ENCODE measurements at regions not wholly inside any gene's neighbourhood (a gene's known extent, or its start where the extent isn't known, plus 50 kb on each side); places are given as distances from the start of the nearest gene placed in this dataset.

DNA sequence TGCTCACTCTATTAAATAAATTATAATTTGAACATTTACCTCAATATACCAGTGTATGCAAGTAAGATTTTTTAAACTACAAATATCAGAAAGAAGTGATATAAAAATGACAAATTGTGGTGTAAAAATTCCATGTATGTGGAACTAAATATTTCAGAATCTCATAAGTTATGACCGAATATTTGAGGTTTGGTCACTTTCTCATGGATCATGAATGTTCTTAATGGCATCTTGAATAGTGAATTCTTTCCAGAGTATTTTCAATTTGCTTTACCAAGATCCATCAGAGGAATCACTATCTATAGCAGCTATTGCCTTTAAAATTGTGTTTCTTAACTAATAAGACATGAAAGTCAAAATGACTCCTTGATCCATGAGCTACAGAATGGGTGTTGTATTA, 950.6 kb downstream of the TBC1D32 start:
- no peak overlapping the region for H3K27ac Mint-ChIP-seq
- Histone ChIP-seq H2BK15ac (ENCODE audit: low read depth, low read length) (no peak overlapping the region), H3K4ac (ENCODE audit: low read depth, low read length) (no peak overlapping the region), H3K27ac (ENCODE audit: insufficient read length, low read depth, low read length) (no peak overlapping the region), H2BK120ac (ENCODE audit: low read depth, low read length, poor library complexity, severe bottlenecking) (no peak overlapping the region), H3K23ac (ENCODE audit: insufficient read length, low read depth, low read length) (no peak overlapping the region), H3K18ac (ENCODE audit: insufficient read length, low read depth, low read length) (no peak overlapping the region), H2BK20ac (ENCODE audit: low read depth, low read length, poor library complexity, severe bottlenecking) (no peak overlapping the region), H4K5ac (ENCODE audit: insufficient read length, low read depth, low read length) (no peak overlapping the region), H3T11ph (ENCODE audit: low read length) (no peak overlapping the region), H3K79me1 (ENCODE audit: insufficient read depth, low read depth, low read length, poor library complexity, severe bottlenecking) (no peaks in the 10 kb centered on the region), H3K23me2 (ENCODE audit: insufficient read length, low read depth, low read length, poor library complexity, severe bottlenecking) (no peaks in the 10 kb centered on the region), H2BK5ac (ENCODE audit: insufficient read length, low read length) (no peak overlapping the region), H3K4me1 (ENCODE audit: insufficient read depth, low read length) (no peaks in the 10 kb centered on the region), H2BK12ac (ENCODE audit: insufficient read length, low read depth, low read length) (no peak overlapping the region), H4K8ac (replicated peaks; ENCODE audit: insufficient read length, low read depth, low read length) (no peak overlapping the region), H3K27me3 (ENCODE audit: insufficient read depth, low read length) (no peaks in the 10 kb centered on the region), H3K4me2 (ENCODE audit: insufficient read depth, insufficient read length, low read length) (no peak overlapping the region), H2AK5ac (ENCODE audit: insufficient read length, low read length) (no peak overlapping the region), H3K56ac (ENCODE audit: insufficient read length, low read depth, low read length) (no peak overlapping the region), H2AFZ (ENCODE audit: low read length) (no peak overlapping the region), H4K91ac (ENCODE audit: insufficient read length, low read depth, low read length) (no peak overlapping the region), H4K20me1 (ENCODE audit: control insufficient read depth, insufficient read depth, insufficient read length) (no peaks in the 10 kb centered on the region), H3K79me2 (ENCODE audit: insufficient read depth, low read length) (no peaks in the 10 kb centered on the region), H3K14ac (ENCODE audit: insufficient read depth, low read length) (no peak overlapping the region), H3K9ac (ENCODE audit: extremely low read depth, insufficient read length, low read length) (no peak overlapping the region), H3K9me3 (ENCODE audit: control insufficient read depth, low read depth, low read length) (no peaks in the 10 kb centered on the region)
- no peak for DNase-seq
- no peak overlapping the region for H3K4me3 Mint-ChIP-seq
- no peaks in the 10 kb centered on the region for H3K4me1 Mint-ChIP-seq
- no CpG with 5 or more reads among the region's 1 CpG for WGBS (ENCODE audit: extremely low coverage, insufficient read length, low lambda C conversion rate)
- H3K36me3 Mint-ChIP-seq (ENCODE audit: insufficient read depth in 1 of 3, low read depth in 3 of 3): no peaks in the 10 kb centered on the region
- H3K27me3 Mint-ChIP-seq (ENCODE audit: low read depth): no peaks in the 10 kb centered on the region
- no peaks in the 10 kb centered on the region for H3K9me3 Mint-ChIP-seq
- TF ChIP-seq, protein P1, sequence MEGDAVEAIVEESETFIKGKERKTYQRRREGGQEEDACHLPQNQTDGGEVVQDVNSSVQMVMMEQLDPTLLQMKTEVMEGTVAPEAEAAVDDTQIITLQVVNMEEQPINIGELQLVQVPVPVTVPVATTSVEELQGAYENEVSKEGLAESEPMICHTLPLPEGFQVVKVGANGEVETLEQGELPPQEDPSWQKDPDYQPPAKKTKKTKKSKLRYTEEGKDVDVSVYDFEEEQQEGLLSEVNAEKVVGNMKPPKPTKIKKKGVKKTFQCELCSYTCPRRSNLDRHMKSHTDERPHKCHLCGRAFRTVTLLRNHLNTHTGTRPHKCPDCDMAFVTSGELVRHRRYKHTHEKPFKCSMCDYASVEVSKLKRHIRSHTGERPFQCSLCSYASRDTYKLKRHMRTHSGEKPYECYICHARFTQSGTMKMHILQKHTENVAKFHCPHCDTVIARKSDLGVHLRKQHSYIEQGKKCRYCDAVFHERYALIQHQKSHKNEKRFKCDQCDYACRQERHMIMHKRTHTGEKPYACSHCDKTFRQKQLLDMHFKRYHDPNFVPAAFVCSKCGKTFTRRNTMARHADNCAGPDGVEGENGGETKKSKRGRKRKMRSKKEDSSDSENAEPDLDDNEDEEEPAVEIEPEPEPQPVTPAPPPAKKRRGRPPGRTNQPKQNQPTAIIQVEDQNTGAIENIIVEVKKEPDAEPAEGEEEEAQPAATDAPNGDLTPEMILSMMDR (conservative IDR thresholded peaks at IDR 0.05): no peak

All from H9 (cell line).